Smooth muscle cell (in vitro differentiated cells): ENCODE measurements at regions not wholly inside any gene's neighbourhood (a gene's known extent, or its start where the extent isn't known, plus 50 kb on each side); places are given as distances from the start of the nearest gene placed in this dataset.

Experiments
- DNase-seq: peaks from one replicate; lab custom pipeline; 2025; ENCODE audit not compliant: unreplicated experiment; lab: John Stamatoyannopoulos, UW
- H2AFZ ChIP-seq: fragments of 200-600 bp; sonication (generic); 2 replicates; pipeline ENCODE4 v1.6.0; 2016; ENCODE audit warnings: antibody characterized with exemption, low read depth, mild to moderate bottlenecking
- H3F3A ChIP-seq: fragments of 200-600 bp; sonication (generic); 2 replicates; pipeline ENCODE4 v1.6.0; 2017; ENCODE audit warnings: antibody characterized with exemption, low read depth
- H3K27ac ChIP-seq: fragments of 200-600 bp; sonication (generic); 2 replicates; pipeline ENCODE4 v1.5.1; 2016; ENCODE audit warnings: low read depth, mild to moderate bottlenecking
- H3K27me3 ChIP-seq: fragments of 200-600 bp; sonication (generic); 2 replicates; pipeline ENCODE4 v1.6.1; 2016; ENCODE audit warnings: low read depth, mild to moderate bottlenecking
- H3K36me3 ChIP-seq: fragments of 200-600 bp; sonication (generic); 2 replicates; pipeline ENCODE4 v1.5.1; 2016; ENCODE audit warnings: low read depth
- H3K4me1 ChIP-seq: fragments of 200-600 bp; sonication (generic); 2 replicates; pipeline ENCODE4 v1.5.1; 2016; ENCODE audit warnings: low read depth
- H3K4me2 ChIP-seq: fragments of 200-600 bp; sonication (generic); 2 replicates; pipeline ENCODE4 v1.6.0; 2016; ENCODE audit warnings: mild to moderate bottlenecking
- H3K4me3 ChIP-seq: fragments of 200-600 bp; sonication (generic); 2 replicates; pipeline ENCODE4 v1.5.1; 2016; ENCODE audit warnings: mild to moderate bottlenecking
- H3K79me2 ChIP-seq: fragments of 200-600 bp; sonication (generic); 2 replicates; pipeline ENCODE4 v1.6.0; 2016; ENCODE audit warnings: low read depth, mild to moderate bottlenecking
- H3K9ac ChIP-seq: fragments of 200-600 bp; sonication (generic); 2 replicates; pipeline ENCODE4 v1.6.0; 2016; ENCODE audit warnings: low read depth
- H3K9me3 ChIP-seq: fragments of 200-600 bp; sonication (generic); replicated peaks from 2 replicates; pipeline ENCODE4 v1.5.1; 2016; ENCODE audit warnings: low read depth
- H4K20me1 ChIP-seq: fragments of 200-600 bp; sonication (generic); 2 replicates; pipeline ENCODE4 v1.6.0; 2016; ENCODE audit warnings: low read depth
- WGBS: methylation state at CpG from one replicate; pipeline ENCODE4 v1.1.7; 2016; ENCODE audit warnings: low lambda C conversion rate; 5-methylcytosine and 5-hydroxymethylcytosine counted together
- TF ChIP-seq, protein P1 (sequence below): fragments of 200-600 bp; sonication (generic); IDR thresholded peaks from 2 replicates; pipeline ENCODE4 v1.5.1; 2017; ENCODE audit warnings: borderline replicate concordance, mild to moderate bottlenecking, antibody characterized with exemption; ENCODE audit not compliant: insufficient read depth, poor library complexity, severe bottlenecking

DNA sequence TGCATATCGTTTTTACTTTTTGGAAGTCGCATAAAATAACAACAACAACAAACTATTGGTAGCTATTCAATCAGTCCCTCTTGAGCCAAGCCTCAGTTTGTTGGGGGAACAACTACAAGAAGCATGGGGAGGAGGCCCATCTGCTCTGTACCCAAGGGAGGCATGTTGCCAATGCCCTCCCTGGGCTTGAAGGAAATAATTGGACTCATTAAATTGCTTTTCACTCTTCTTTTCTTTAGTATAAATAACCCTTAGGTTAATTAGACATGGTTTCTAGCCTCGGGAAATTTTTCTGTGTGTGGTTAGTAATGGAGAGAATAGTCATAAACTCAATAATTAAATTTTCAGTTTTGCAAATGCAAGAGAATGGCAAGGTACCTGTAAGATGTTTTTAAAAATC, 500.7 kb downstream of the TLE4 start:
- H3K79me2 ChIP-seq = no peaks in the 10 kb centered on the region
- H2AFZ ChIP-seq = no peak overlapping the region
- no peaks in the 10 kb centered on the region for H4K20me1 ChIP-seq
- peaks cover 30% of the 10 kb centered on the region for H3K27me3 ChIP-seq
- H3F3A ChIP-seq = no peaks in the 10 kb centered on the region
- WGBS = 96% methylated on average over 3 of the region's 3 CpGs
- no peak overlapping the region for H3K27ac ChIP-seq
- H3K4me1 ChIP-seq = peaks cover 3% of the 10 kb centered on the region
- no peaks in the 10 kb centered on the region for H3K9me3 ChIP-seq
- H3K4me3 ChIP-seq = no peak overlapping the region
- DNase-seq = no peak
- TF ChIP-seq, protein P1, sequence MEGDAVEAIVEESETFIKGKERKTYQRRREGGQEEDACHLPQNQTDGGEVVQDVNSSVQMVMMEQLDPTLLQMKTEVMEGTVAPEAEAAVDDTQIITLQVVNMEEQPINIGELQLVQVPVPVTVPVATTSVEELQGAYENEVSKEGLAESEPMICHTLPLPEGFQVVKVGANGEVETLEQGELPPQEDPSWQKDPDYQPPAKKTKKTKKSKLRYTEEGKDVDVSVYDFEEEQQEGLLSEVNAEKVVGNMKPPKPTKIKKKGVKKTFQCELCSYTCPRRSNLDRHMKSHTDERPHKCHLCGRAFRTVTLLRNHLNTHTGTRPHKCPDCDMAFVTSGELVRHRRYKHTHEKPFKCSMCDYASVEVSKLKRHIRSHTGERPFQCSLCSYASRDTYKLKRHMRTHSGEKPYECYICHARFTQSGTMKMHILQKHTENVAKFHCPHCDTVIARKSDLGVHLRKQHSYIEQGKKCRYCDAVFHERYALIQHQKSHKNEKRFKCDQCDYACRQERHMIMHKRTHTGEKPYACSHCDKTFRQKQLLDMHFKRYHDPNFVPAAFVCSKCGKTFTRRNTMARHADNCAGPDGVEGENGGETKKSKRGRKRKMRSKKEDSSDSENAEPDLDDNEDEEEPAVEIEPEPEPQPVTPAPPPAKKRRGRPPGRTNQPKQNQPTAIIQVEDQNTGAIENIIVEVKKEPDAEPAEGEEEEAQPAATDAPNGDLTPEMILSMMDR = no peak
- no peak overlapping the region for H3K4me2 ChIP-seq
- no peaks in the 10 kb centered on the region for H3K36me3 ChIP-seq
- no peak overlapping the region for H3K9ac ChIP-seq

DNA sequence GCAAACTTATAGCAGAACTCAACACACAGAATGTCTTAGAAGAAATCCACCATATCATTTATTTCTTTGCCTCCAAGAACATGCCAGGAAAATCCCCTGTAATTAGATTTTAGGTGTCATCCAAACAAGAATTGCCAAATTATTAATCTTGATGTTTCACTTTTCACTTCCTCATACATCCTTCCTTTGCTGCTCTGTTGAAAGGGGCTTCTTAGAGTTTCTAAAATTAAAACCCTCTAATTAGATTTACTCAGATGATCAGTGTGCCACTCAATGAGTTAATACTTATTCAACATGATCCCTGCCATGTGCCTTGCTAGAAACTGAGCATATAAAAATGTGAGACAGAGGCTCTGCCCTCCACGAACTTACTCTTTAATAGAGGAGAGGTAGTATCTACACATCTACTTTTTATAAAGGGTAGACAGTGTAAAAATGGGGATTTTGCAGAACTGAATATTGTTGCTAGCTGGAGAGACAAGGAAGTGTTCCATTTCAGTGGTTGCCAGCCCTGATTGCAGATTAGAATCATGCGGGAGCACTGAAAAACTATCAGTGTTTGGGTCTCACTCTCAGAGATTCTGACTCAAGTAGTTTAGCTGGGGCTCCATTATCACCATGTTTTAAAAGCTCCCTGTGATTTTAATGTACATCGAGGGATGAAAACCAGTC, 498.4 kb downstream of the TLE4 start:
- DNase-seq = no peak
- no peak overlapping the region for H3K9ac ChIP-seq
- H4K20me1 ChIP-seq = no peaks in the 10 kb centered on the region
- no peak overlapping the region for H3K4me2 ChIP-seq
- no peaks in the 10 kb centered on the region for H3F3A ChIP-seq
- H3K9me3 ChIP-seq = no peaks in the 10 kb centered on the region
- H3K4me1 ChIP-seq = peaks cover 23% of the 10 kb centered on the region
- peaks cover 51% of the 10 kb centered on the region for H3K27me3 ChIP-seq
- TF ChIP-seq, protein P1 = no peak
- 91% methylated on average over 3 of the region's 3 CpGs for WGBS
- H3K27ac ChIP-seq = no peak overlapping the region
- H3K36me3 ChIP-seq = no peaks in the 10 kb centered on the region
- no peak overlapping the region for H2AFZ ChIP-seq
- H3K79me2 ChIP-seq = no peaks in the 10 kb centered on the region
- H3K4me3 ChIP-seq = no peak overlapping the region

DNA sequence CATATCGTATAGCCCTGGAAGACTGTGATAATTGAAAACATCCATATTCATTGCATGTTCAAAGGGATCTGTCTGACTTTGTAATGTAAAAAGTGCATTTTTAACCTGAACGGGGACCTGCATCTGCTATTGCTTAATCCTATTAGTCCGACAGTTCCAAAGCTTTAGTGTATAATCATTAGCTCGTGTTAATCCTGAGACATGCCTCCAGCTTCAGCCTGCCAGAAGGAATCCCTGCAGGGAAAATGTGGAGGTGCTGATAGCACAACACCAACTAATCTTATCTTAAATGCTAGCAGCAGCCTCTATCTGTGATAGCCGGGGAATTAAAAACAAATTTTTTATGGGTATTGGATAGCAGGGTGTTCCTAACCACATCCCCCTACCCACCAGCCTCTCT, 495.2 kb downstream of the TLE4 start:
- no peak overlapping the region for H3K9ac ChIP-seq
- TF ChIP-seq, protein P1 = no peak
- peaks cover 36% of the 10 kb centered on the region for H3K4me1 ChIP-seq
- peaks cover 57% of the 10 kb centered on the region for H3K27me3 ChIP-seq
- no peak overlapping the region for H3K4me2 ChIP-seq
- 18% methylated on average over 5 of the region's 5 CpGs for WGBS
- H3K4me3 ChIP-seq = no peak overlapping the region
- DNase-seq = no peak
- H4K20me1 ChIP-seq = no peaks in the 10 kb centered on the region
- peaks cover 6% of the 10 kb centered on the region for H3F3A ChIP-seq
- no peaks in the 10 kb centered on the region for H3K36me3 ChIP-seq
- H2AFZ ChIP-seq = no peak overlapping the region
- no peak overlapping the region for H3K27ac ChIP-seq
- H3K9me3 ChIP-seq = no peaks in the 10 kb centered on the region
- no peaks in the 10 kb centered on the region for H3K79me2 ChIP-seq

DNA sequence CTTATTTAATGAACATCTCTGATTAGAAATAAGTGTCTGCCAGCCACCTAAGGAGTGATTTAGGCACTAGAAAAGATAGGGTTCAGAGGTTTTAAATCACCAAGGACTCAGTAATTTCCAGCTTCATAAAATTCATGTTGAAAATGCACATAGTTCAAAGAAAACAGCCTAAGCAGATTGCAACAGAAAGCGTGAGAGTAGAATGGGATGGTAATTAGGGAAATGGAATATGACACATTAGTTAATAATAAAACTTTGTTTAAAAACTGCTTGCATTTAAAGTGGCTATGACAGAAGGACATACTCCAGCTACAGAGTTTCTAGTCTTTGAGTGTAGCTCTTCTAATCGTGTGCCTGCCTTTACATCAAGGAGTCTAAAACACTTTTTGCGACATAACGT, 490.8 kb downstream of the TLE4 start:
- TF ChIP-seq, protein P1 = no peak
- peak overlapping the region; percentile 29 for H3K9ac ChIP-seq
- peak overlapping the region; percentile 3 for H2AFZ ChIP-seq
- no peaks in the 10 kb centered on the region for H3K36me3 ChIP-seq
- H3K9me3 ChIP-seq = no peaks in the 10 kb centered on the region
- no peak for DNase-seq
- H3K27me3 ChIP-seq = peaks cover 28% of the 10 kb centered on the region
- no peaks in the 10 kb centered on the region for H4K20me1 ChIP-seq
- H3K27ac ChIP-seq = peak overlapping the region; percentile 86
- H3K4me3 ChIP-seq = no peak overlapping the region
- peak overlapping the region; percentile 63 for H3K4me2 ChIP-seq
- H3K79me2 ChIP-seq = no peaks in the 10 kb centered on the region
- 75% methylated on average over 4 of the region's 4 CpGs for WGBS
- peaks cover 8% of the 10 kb centered on the region for H3F3A ChIP-seq
- peaks cover 40% of the 10 kb centered on the region for H3K4me1 ChIP-seq
